B cell (primary cell): ENCODE measurements at regions not wholly inside any gene's neighbourhood (a gene's known extent, or its start where the extent isn't known, plus 50 kb on each side); places are given as distances from the start of the nearest gene placed in this dataset.

Source experiments
- CTCF ChIP-seq: fragments of 200-600 bp; IDR thresholded peaks from one replicate; pipeline ENCODE4 v1.8.0; 2022; ENCODE audit warnings: antibody characterized with exemption, mild to moderate bottlenecking
- EZH2 ChIP-seq: IDR thresholded peaks from 2 replicates; pipeline ENCODE4 v1.6.1; 2012; ENCODE audit warnings: borderline replicate concordance, low read depth, mild to moderate bottlenecking, moderate library complexity, low read length; ENCODE audit not compliant: insufficient read depth, poor library complexity, severe bottlenecking

- TF ChIP-seq CTCF (no peak), EZH2 (no peak)
Observed at GRCh38 chr1:227417756-227418480, 99.6 kb upstream of the CDC42BPA start.
